ENCODE measurements at regions not wholly inside any gene's neighbourhood (a gene's known extent, or its start where the extent isn't known, plus 50 kb on each side); places are given as distances from the start of the nearest gene placed in this dataset.
"Not testable (repeated sequence)": the region's sequence is repeated elsewhere in the genome, so short reads cannot be mapped to it uniquely, and the experiment has no call there.

GRCh38 chr6:12536416-12536815, 180.2 kb upstream of the PHACTR1 start:
- H3K4me1 ChIP-seq: no peaks in the 10 kb centered on the region

GRCh38 chr6:12537389-12537788, 179.2 kb upstream of the PHACTR1 start:
- Histone ChIP-seq H3K4me2 (no peak overlapping the region), H3K27me3 (no peaks in the 10 kb centered on the region), H3K4me1 (no peaks in the 10 kb centered on the region), H3K9me3 (no peaks in the 10 kb centered on the region), H3K4me3 (no peak overlapping the region), H4K20me1 (no peaks in the 10 kb centered on the region), H3K36me3 (no peaks in the 10 kb centered on the region), H3K9ac (no peak overlapping the region), H3K27ac (no peak overlapping the region)
- no peak for TF ChIP-seq Cebpa-rat (IDR thresholded peaks at IDR 0.05)

More at GRCh38 chr6:12536416-12536815, 180.2 kb upstream of the PHACTR1 start:
- TF ChIP-seq Cebpa-rat (IDR thresholded peaks at IDR 0.05): no peak
- Histone ChIP-seq H3K27ac (no peak overlapping the region), H3K4me2 (no peak overlapping the region), H3K9ac (no peak overlapping the region), H3K9me3 (no peaks in the 10 kb centered on the region), H4K20me1 (no peaks in the 10 kb centered on the region), H3K27me3 (no peaks in the 10 kb centered on the region), H3K4me3 (no peak overlapping the region), H3K36me3 (no peaks in the 10 kb centered on the region)

- no peaks in the 10 kb centered on the region for H4K20me1 ChIP-seq
- H3K4me1 ChIP-seq: no peaks in the 10 kb centered on the region
- H3K9me3 ChIP-seq: no peaks in the 10 kb centered on the region
- H3K4me2 ChIP-seq: no peak overlapping the region
- TF ChIP-seq Cebpa-rat (IDR thresholded peaks at IDR 0.05): no peak
- no peak overlapping the region for H3K9ac ChIP-seq
- no peak overlapping the region for H3K27ac ChIP-seq
- H3K4me3 ChIP-seq: no peak overlapping the region
- H3K36me3 ChIP-seq: no peaks in the 10 kb centered on the region
- no peaks in the 10 kb centered on the region for H3K27me3 ChIP-seq
Measured at GRCh38 chr6:12538881-12539357, 177.6 kb upstream of the PHACTR1 start.

GRCh38 chr6:12542319-12543115, 174.1 kb upstream of the PHACTR1 start:
- not testable (repeated sequence) for H3K36me3 ChIP-seq, H3K27me3 ChIP-seq, H3K4me2 ChIP-seq, H3K9ac ChIP-seq, H3K4me1 ChIP-seq, H4K20me1 ChIP-seq, H3K27ac ChIP-seq, H3K4me3 ChIP-seq, H3K9me3 ChIP-seq

- H3K9me3 ChIP-seq: no peaks in the 10 kb centered on the region
- no peaks in the 10 kb centered on the region for H3K27me3 ChIP-seq
- H3K4me3 ChIP-seq: no peak overlapping the region
- H3K4me1 ChIP-seq: no peaks in the 10 kb centered on the region
- TF ChIP-seq Cebpa-rat (IDR thresholded peaks at IDR 0.05): no peak
- no peaks in the 10 kb centered on the region for H3K36me3 ChIP-seq
- H3K4me2 ChIP-seq: no peak overlapping the region
- no peak overlapping the region for H3K27ac ChIP-seq
- no peak overlapping the region for H3K9ac ChIP-seq
- no peaks in the 10 kb centered on the region for H4K20me1 ChIP-seq
Measured at GRCh38 chr6:12543953-12544352, 172.6 kb upstream of the PHACTR1 start.

GRCh38 chr6:12544821-12545565, 171.6 kb upstream of the PHACTR1 start:
- H3K4me3 ChIP-seq: no peak overlapping the region
- H3K4me1 ChIP-seq: no peaks in the 10 kb centered on the region
- no peak overlapping the region for H3K4me2 ChIP-seq
- no peaks in the 10 kb centered on the region for H3K36me3 ChIP-seq
- H3K27ac ChIP-seq: no peak overlapping the region
- TF ChIP-seq Cebpa-rat (IDR thresholded peaks at IDR 0.05): no peak
- no peaks in the 10 kb centered on the region for H3K9me3 ChIP-seq
- no peaks in the 10 kb centered on the region for H4K20me1 ChIP-seq
- H3K27me3 ChIP-seq: no peaks in the 10 kb centered on the region
- no peak overlapping the region for H3K9ac ChIP-seq

- Histone ChIP-seq H3K9me3 (no peaks in the 10 kb centered on the region), H3K4me3 (no peak overlapping the region), H3K4me2 (no peak overlapping the region), H4K20me1 (no peaks in the 10 kb centered on the region), H3K4me1 (no peaks in the 10 kb centered on the region), H3K27me3 (no peaks in the 10 kb centered on the region), H3K27ac (no peak overlapping the region), H3K36me3 (no peaks in the 10 kb centered on the region), H3K9ac (no peak overlapping the region)
- TF ChIP-seq Cebpa-rat (IDR thresholded peaks at IDR 0.05): no peak
Measured at GRCh38 chr6:12545619-12546409, 170.8 kb upstream of the PHACTR1 start.

GRCh38 chr6:12546410-12547002, 170.1 kb upstream of the PHACTR1 start:
- Histone ChIP-seq H3K4me2 (no peak overlapping the region), H4K20me1 (no peaks in the 10 kb centered on the region), H3K9ac (no peak overlapping the region), H3K4me1 (no peaks in the 10 kb centered on the region), H3K27me3 (no peaks in the 10 kb centered on the region), H3K36me3 (no peaks in the 10 kb centered on the region), H3K27ac (no peak overlapping the region), H3K9me3 (no peaks in the 10 kb centered on the region), H3K4me3 (no peak overlapping the region)
- no peak for TF ChIP-seq Cebpa-rat (IDR thresholded peaks at IDR 0.05)

GRCh38 chr6:12548526-12548925, 168.0 kb upstream of the PHACTR1 start:
- H3K4me2 ChIP-seq: no peak overlapping the region

GRCh38 chr6:12549445-12549844, 167.1 kb upstream of the PHACTR1 start:
- not testable (repeated sequence) for H3K4me2 ChIP-seq, H4K20me1 ChIP-seq, H3K4me3 ChIP-seq, H3K4me1 ChIP-seq, H3K9me3 ChIP-seq, H3K27me3 ChIP-seq, H3K36me3 ChIP-seq, H3K27ac ChIP-seq, H3K9ac ChIP-seq

More at GRCh38 chr6:12548526-12548925, 168.0 kb upstream of the PHACTR1 start:
- H3K27me3 ChIP-seq: no peaks in the 10 kb centered on the region
- no peak overlapping the region for H3K9ac ChIP-seq
- H3K4me3 ChIP-seq: no peak overlapping the region
- H4K20me1 ChIP-seq: no peaks in the 10 kb centered on the region
- H3K4me1 ChIP-seq: no peaks in the 10 kb centered on the region
- TF ChIP-seq Cebpa-rat (IDR thresholded peaks at IDR 0.05): no peak
- no peaks in the 10 kb centered on the region for H3K36me3 ChIP-seq
- H3K27ac ChIP-seq: no peak overlapping the region
- H3K9me3 ChIP-seq: no peaks in the 10 kb centered on the region

- H3K9ac ChIP-seq, H3K27me3 ChIP-seq, H3K4me2 ChIP-seq, H4K20me1 ChIP-seq, H3K36me3 ChIP-seq, H3K27ac ChIP-seq, H3K4me3 ChIP-seq, H3K4me1 ChIP-seq, H3K9me3 ChIP-seq: not testable (repeated sequence)
Measured at GRCh38 chr6:12554820-12555219, 161.7 kb upstream of the PHACTR1 start.

All from BLaER1 (cell line).